CD14-positive monocyte (primary cell): ENCODE measurements at regions not wholly inside any gene's neighbourhood (a gene's known extent, or its start where the extent isn't known, plus 50 kb on each side); places are given as distances from the start of the nearest gene placed in this dataset.

ENCODE experiments used
- DNase-seq, 3 donors: peaks; one replicate each; pipeline ENCODE4 v3.0.0-alpha.2; 2011 to 2022
- H2AFZ ChIP-seq: 2 replicates; pipeline ENCODE4 v1.6.0; 2012; ENCODE audit warnings: mild to moderate bottlenecking, low read depth, low read length, inconsistent platforms; ENCODE audit not compliant: insufficient read depth, poor library complexity, severe bottlenecking
- H3K27ac ChIP-seq, 2 donors: 1 replicate in 1 of 2; 2 replicates in 1 of 2; pipeline ENCODE4 v1.5.1; 2012 to 2013; ENCODE audit warnings: low read length in 2 of 2, control low read depth in 1 of 2, inconsistent platforms in 1 of 2, low read depth in 1 of 2, mild to moderate bottlenecking in 1 of 2
- H3K27me3 ChIP-seq, 2 donors: one replicate each; pipeline versions ENCODE4 v1.6.0 to v1.6.1; 2011 to 2013; ENCODE audit warnings: low read length in 2 of 2; ENCODE audit not compliant: control insufficient read depth in 2 of 2, insufficient read depth in 2 of 2
- H3K36me3 ChIP-seq, 2 donors: replicated peaks in 1 of 2; 1 replicate in 1 of 2; 2 replicates in 1 of 2; pipeline versions ENCODE4 v1.5.1 to v1.6.1; 2012 to 2013; ENCODE audit warnings: low read length in 2 of 2, control low read depth in 1 of 2, inconsistent platforms in 1 of 2, mild to moderate bottlenecking in 1 of 2; ENCODE audit not compliant: insufficient read depth in 2 of 2, control insufficient read depth in 1 of 2
- H3K4me1 ChIP-seq, 2 donors: 1 replicate in 1 of 2; 2 replicates in 1 of 2; pipeline versions ENCODE4 v1.5.1 to v1.6.1; 2012 to 2013; ENCODE audit warnings: low read length in 2 of 2, control low read depth in 1 of 2, inconsistent platforms in 1 of 2, mild to moderate bottlenecking in 1 of 2, moderate library complexity in 1 of 2; ENCODE audit not compliant: insufficient read depth in 2 of 2, control insufficient read depth in 1 of 2
- H3K4me2 ChIP-seq: replicated peaks from 2 replicates; pipeline ENCODE3; 2012; ENCODE audit warnings: low read length, moderate library complexity, mild to moderate bottlenecking; ENCODE audit not compliant: poor library complexity, severe bottlenecking; ENCODE audit errors: extremely low read depth
- H3K4me3 ChIP-seq, 3 experiments: fragments of 200-600 bp in 1 of 3; sonication (generic) in 1 of 3; replicated peaks in 1 of 3; 1 replicate in 2 of 3; 2 replicates in 1 of 3; pipeline ENCODE4 v1.5.1; 2011 to 2013; ENCODE audit warnings: low read length in 3 of 3, mild to moderate bottlenecking in 3 of 3, control low read depth in 2 of 3, low read depth in 2 of 3, inconsistent platforms in 1 of 3, moderate library complexity in 1 of 3
- H3K79me2 ChIP-seq: 2 replicates; pipeline ENCODE4 v1.6.0; 2012; ENCODE audit warnings: mild to moderate bottlenecking, control low read depth, inconsistent platforms, low read length, moderate library complexity; ENCODE audit not compliant: insufficient read depth
- H3K9ac ChIP-seq: 2 replicates; pipeline ENCODE4 v1.6.0; 2017; ENCODE audit warnings: low read length, mild to moderate bottlenecking; ENCODE audit not compliant: insufficient read depth, poor library complexity, severe bottlenecking
- H3K9me3 ChIP-seq, 2 donors: replicated peaks in 1 of 2; 1 replicate in 1 of 2; 2 replicates in 1 of 2; pipeline versions ENCODE4 v1.5.1 to v1.6.1; 2012 to 2013; ENCODE audit warnings: low read length in 2 of 2, control low read depth in 1 of 2; ENCODE audit not compliant: control insufficient read depth in 1 of 2, insufficient read depth in 1 of 2
- H4K20me1 ChIP-seq: 2 replicates; pipeline ENCODE4 v1.6.0; 2012; ENCODE audit warnings: mild to moderate bottlenecking, low read length, control low read depth, moderate library complexity; ENCODE audit not compliant: insufficient read depth
- H3K27ac Mint-ChIP-seq, 7 donors: one replicate each; pipeline ENCODE4 v1.8.0; 2020; ENCODE audit warnings: mild to moderate bottlenecking in 7 of 7, mixed read lengths in 7 of 7, moderate library complexity in 6 of 7, inconsistent platforms in 2 of 7
- H3K27me3 Mint-ChIP-seq, 3 donors: one replicate each; pipeline ENCODE4 v1.8.0; 2021 to 2022; ENCODE audit warnings: low read depth in 3 of 3, mild to moderate bottlenecking in 3 of 3, mixed read lengths in 3 of 3, moderate library complexity in 3 of 3, inconsistent platforms in 1 of 3
- H3K36me3 Mint-ChIP-seq, 2 donors: one replicate each; pipeline ENCODE4 v1.8.0; 2020; ENCODE audit warnings: mixed read lengths in 2 of 2, inconsistent platforms in 1 of 2, mild to moderate bottlenecking in 1 of 2
- H3K4me1 Mint-ChIP-seq: one replicate; pipeline ENCODE4 v1.8.0; 2020; ENCODE audit warnings: mild to moderate bottlenecking, mixed read lengths
- H3K4me3 Mint-ChIP-seq, 2 donors: one replicate each; pipeline ENCODE4 v1.8.0; 2020; ENCODE audit warnings: mild to moderate bottlenecking in 2 of 2, mixed read lengths in 2 of 2, moderate library complexity in 1 of 2
- H3K9me3 Mint-ChIP-seq, 7 donors: one replicate each; pipeline ENCODE4 v1.8.0; 2020 to 2022; ENCODE audit warnings: mixed read lengths in 7 of 7, mild to moderate bottlenecking in 6 of 7, moderate library complexity in 6 of 7, inconsistent platforms in 2 of 7
- CTCF ChIP-seq: fragments of 200-600 bp; IDR thresholded peaks from one replicate; pipeline ENCODE4 v1.8.0; 2022; ENCODE audit warnings: antibody characterized with exemption, mild to moderate bottlenecking
- WGBS: methylation state at CpG from one replicate; pipeline ENCODE4 v1.1.5; 2013; ENCODE audit warnings: missing lambda C conversion rate; ENCODE audit not compliant: insufficient coverage; 5-methylcytosine and 5-hydroxymethylcytosine counted together
- intact Hi-C, 2 donors: fragments of 100-400 bp; cut with micrococcal nuclease; formaldehyde crosslinking; loops; one replicate each; pipeline versions ENCODE4 v1.15.0 to v1.15.1; 2023

GRCh38 chr14:25110106-25110505, 60.2 kb upstream of the STXBP6 start:
- TF ChIP-seq CTCF: no peak
- peaks cover 2 to 8% (median 4%) of the 10 kb centered on the region in 7 donors for H3K9me3 Mint-ChIP-seq

GRCh38 chr14:25108959-25109358, 59.0 kb upstream of the STXBP6 start:
- no CpG with 5 or more reads among the region's 2 CpGs for whole genome bisulfite sequencing
- Mint-ChIP-seq H3K4me1 (peaks cover 16% of the 10 kb centered on the region), H3K36me3 (peaks cover 0 to 5% of the 10 kb centered on the region in 2 donors)

More at GRCh38 chr14:25110106-25110505, 60.2 kb upstream of the STXBP6 start:
- H3K27me3 Mint-ChIP-seq: peaks cover 8 to 10% (median 8%) of the 10 kb centered on the region in 3 donors
- H3K27me3 ChIP-seq: peaks cover 0 to 8% of the 10 kb centered on the region in 2 donors
- no peaks in the 10 kb centered on the region for H4K20me1 ChIP-seq
- no peaks in the 10 kb centered on the region for H3K79me2 ChIP-seq
- H3K4me1 ChIP-seq: peaks cover 2% of the 10 kb centered on the region in 2 donors
- peaks cover 5% of the 10 kb centered on the region for H3K4me1 Mint-ChIP-seq
- no peak overlapping the region for H3K27ac ChIP-seq
- intact Hi-C loops: no loop called here
- H2AFZ ChIP-seq: no peak overlapping the region
- 94% methylated on average over 2 of the region's 2 CpGs for WGBS
- no peak overlapping the region for H3K4me2 ChIP-seq
- no peak overlapping the region for H3K27ac Mint-ChIP-seq
- H3K9ac ChIP-seq: no peak overlapping the region
- DNase-seq: no peak
- no peak overlapping the region for H3K4me3 Mint-ChIP-seq
- H3K36me3 ChIP-seq: no peaks in the 10 kb centered on the region
- H3K36me3 Mint-ChIP-seq: peaks cover 0 to 5% of the 10 kb centered on the region in 2 donors
- no peak overlapping the region for H3K4me3 ChIP-seq
- no peaks in the 10 kb centered on the region for H3K9me3 ChIP-seq

More at GRCh38 chr14:25108959-25109358, 59.0 kb upstream of the STXBP6 start:
- no peaks in the 10 kb centered on the region for H3K36me3 ChIP-seq
- intact Hi-C loops: no loop called here
- no peaks in the 10 kb centered on the region for H3K79me2 ChIP-seq
- no peak overlapping the region for H3K27ac ChIP-seq
- H3K4me3 ChIP-seq: no peak overlapping the region
- Mint-ChIP-seq H3K4me3 (no peak overlapping the region), H3K9me3 (peaks cover 3 to 13% (median 7%) of the 10 kb centered on the region in 7 donors), H3K27me3 (peaks cover 8 to 10% (median 8%) of the 10 kb centered on the region in 3 donors), H3K27ac (no peak overlapping the region)
- H4K20me1 ChIP-seq: no peaks in the 10 kb centered on the region
- DNase-seq: no peak
- peaks cover 0 to 8% of the 10 kb centered on the region in 2 donors for H3K27me3 ChIP-seq
- peaks cover 13% of the 10 kb centered on the region in 2 donors for H3K4me1 ChIP-seq
- no peak overlapping the region for H3K9ac ChIP-seq
- H2AFZ ChIP-seq: no peak overlapping the region
- no peak overlapping the region for H3K4me2 ChIP-seq
- TF ChIP-seq CTCF: no peak
- H3K9me3 ChIP-seq: no peaks in the 10 kb centered on the region
